Skeletal muscle tissue (tissue), 3 donors: ENCODE measurements at regions not wholly inside any gene's neighbourhood (a gene's known extent, or its start where the extent isn't known, plus 50 kb on each side); places are given as distances from the start of the nearest gene placed in this dataset.

Experiments used
- H3K27ac ChIP-seq: one replicate; pipeline ENCODE4 v1.7.0; 2013; ENCODE audit warnings: mild to moderate bottlenecking, low read depth, low read length, inconsistent platforms
- H3K27me3 ChIP-seq, 3 donors: one replicate each; pipeline ENCODE4 v1.7.0; 2013; ENCODE audit warnings: low read length in 3 of 3; ENCODE audit not compliant: control insufficient read depth in 3 of 3, insufficient read depth in 3 of 3
- H3K36me3 ChIP-seq, 3 donors: one replicate each; pipeline ENCODE4 v1.7.0; 2013; ENCODE audit warnings: low read length in 3 of 3; ENCODE audit not compliant: control insufficient read depth in 3 of 3, insufficient read depth in 3 of 3
- H3K4me1 ChIP-seq, 3 donors: one replicate each; pipeline ENCODE4 v1.7.0; 2013; ENCODE audit warnings: low read length in 3 of 3, mild to moderate bottlenecking in 3 of 3; ENCODE audit not compliant: control insufficient read depth in 3 of 3, insufficient read depth in 3 of 3
- H3K4me3 ChIP-seq, 3 donors: one replicate each; pipeline ENCODE4 v1.7.0; 2013; ENCODE audit warnings: low read length in 3 of 3
- H3K9ac ChIP-seq, 3 donors: one replicate each; pipeline ENCODE4 v1.7.0; 2013; ENCODE audit warnings: low read length in 3 of 3, mild to moderate bottlenecking in 3 of 3, moderate library complexity in 2 of 3, low read depth in 1 of 3
- H3K9me3 ChIP-seq, 3 donors: one replicate each; pipeline ENCODE4 v1.7.0; 2013; ENCODE audit warnings: low read length in 3 of 3; ENCODE audit not compliant: control insufficient read depth in 3 of 3
- donor health status: Osteomylitis.

DNA sequence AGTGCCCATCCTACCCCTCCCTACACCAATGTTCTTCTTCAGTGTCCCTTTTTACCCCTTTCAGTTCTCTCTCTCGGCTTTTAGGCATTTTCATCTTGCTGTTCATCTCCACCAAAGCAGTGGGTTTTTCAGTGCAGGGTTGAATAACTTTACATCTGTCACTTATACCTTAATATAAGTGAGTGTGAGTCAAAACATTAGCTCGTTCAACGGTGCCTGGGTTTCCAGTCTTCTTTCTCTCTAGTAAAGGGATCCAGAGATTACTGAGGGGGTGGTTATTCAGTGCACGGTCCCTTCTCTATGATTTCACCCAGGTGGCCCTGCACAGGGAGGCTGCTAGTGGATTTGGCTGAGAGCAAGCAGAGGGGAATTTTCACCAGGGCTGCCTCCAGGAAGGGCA lies 210.6 kb upstream of the CDH5 start:
- Histone ChIP-seq H3K9me3 (no peaks in the 10 kb centered on the region), H3K27ac (no peak overlapping the region), H3K36me3 (no peaks in the 10 kb centered on the region), H3K27me3 (no peaks in the 10 kb centered on the region), H3K4me3 (no peak overlapping the region), H3K4me1 (peaks cover 0 to 3% (median 0%) of the 10 kb centered on the region in 3 donors), H3K9ac (no peak overlapping the region)

DNA sequence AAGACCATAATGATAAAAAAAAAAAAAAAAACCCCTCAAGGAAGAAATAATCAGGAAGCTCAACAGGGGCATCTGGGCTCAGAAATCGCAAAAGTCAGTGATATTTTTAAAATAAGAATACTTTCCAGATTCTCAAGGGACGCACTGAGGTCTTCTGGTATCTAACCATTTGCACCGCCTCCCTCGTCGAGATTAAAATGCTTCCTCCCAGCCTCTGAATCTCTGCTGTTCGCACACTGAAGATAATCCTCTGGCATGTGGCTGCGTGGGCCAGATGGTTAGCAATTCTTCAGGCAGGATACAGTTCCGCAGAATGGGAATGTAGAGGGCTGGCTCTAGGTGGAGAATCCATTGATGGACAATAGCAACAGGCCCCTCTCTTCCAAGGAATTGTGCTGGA lies 211.7 kb upstream of the CDH5 start:
- Histone ChIP-seq H3K9ac (no peak overlapping the region), H3K4me1 (peaks cover 0 to 6% (median 0%) of the 10 kb centered on the region in 3 donors), H3K27ac (no peak overlapping the region), H3K4me3 (no peak overlapping the region), H3K36me3 (no peaks in the 10 kb centered on the region), H3K27me3 (no peaks in the 10 kb centered on the region), H3K9me3 (no peaks in the 10 kb centered on the region)

DNA sequence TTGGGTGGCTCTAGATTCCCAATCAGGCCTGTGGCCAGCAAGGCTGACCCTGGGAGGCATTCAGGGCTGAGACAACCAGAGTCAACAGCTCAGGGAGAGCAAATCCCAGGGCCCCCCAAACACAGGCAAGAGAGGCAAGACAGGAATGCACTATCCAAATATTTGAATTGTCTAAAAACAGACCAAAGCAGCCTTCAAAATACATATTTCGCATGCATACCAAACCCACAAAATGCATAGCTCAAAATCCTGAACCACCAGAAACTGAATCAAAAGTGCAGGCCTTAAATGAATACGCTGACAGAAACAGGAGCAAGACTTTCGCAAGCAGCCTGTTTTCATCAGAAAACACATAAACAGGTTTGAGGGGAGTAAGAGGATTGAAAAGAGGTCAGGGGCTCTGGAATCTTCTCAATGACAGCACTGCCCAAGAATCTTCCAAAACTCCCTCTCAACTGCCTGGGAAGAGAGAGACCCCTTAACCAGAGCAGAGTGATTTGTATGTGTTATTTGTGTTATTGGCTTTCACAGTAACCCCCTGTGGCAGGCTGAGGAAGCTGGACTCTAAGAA lies 213.6 kb upstream of the CDH5 start:
- no peaks in the 10 kb centered on the region for H3K36me3 ChIP-seq
- H3K27me3 ChIP-seq: no peaks in the 10 kb centered on the region
- no peak overlapping the region for H3K4me3 ChIP-seq
- no peak overlapping the region for H3K27ac ChIP-seq
- peaks cover 0 to 6% (median 0%) of the 10 kb centered on the region in 3 donors for H3K4me1 ChIP-seq
- H3K9me3 ChIP-seq: no peaks in the 10 kb centered on the region
- H3K9ac ChIP-seq: no peak overlapping the region

DNA sequence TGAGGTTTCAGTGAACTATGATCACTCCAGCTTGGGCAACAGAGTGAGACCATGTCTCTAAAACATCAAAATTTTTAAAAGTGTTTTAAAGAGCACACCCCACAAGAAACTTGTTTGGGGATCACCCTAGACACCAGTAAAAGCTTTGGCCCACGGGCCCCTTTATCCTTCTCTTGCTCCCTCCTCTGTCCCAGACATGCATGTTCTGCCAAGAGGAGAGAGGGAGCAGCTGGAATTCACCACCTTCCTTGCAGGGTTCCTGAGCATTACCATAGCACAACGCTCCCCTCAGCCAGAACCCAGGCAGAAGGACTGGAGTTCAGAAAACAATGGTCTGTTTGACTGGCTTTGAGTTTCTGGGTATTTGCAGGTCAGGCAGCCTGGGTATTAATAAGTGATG lies 214.3 kb upstream of the CDH5 start:
- no peak overlapping the region for H3K9ac ChIP-seq
- H3K9me3 ChIP-seq: no peaks in the 10 kb centered on the region
- H3K27ac ChIP-seq: no peak overlapping the region

DNA sequence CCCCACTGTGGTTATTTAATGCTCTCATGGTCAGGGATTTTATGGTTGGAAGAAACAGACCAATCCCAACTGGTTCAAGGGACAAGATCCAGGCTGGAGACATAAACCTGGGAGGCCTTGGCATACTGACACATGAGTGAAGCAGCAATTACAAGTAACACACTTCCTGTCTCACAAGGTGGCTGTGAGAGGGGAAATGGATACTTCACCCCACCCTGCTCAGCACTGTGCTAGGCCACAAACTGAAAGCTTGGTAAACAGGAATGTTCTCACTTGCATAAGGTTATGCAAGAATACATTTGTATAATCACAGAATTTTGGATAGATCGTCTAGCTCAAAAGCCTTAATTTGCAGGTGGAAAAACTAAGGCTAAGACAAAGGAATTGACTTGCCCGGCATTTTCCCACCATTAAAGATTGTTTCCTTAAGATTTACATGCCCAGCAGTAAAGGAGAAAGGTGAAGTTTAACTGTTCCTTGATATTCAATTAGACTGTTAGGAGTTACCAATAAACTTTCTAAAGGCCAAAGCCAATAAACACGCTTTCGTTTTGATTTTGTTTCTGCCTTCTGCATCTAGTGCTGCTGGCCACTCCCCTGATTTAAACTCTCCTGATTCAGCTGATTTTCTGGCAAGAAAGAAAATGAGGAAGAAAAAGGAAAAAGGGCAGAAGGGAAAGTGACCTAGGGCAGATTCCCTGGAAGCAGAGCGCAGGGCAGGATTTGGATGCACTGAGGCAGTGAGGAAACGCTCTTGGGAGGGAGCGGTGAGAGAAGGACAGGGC lies 215.6 kb upstream of the CDH5 start:
- Histone ChIP-seq H3K27ac (no peak overlapping the region), H3K4me3 (no peak overlapping the region), H3K27me3 (no peaks in the 10 kb centered on the region), H3K9ac (no peak overlapping the region), H3K9me3 (no peaks in the 10 kb centered on the region), H3K4me1 (peaks cover 0 to 6% (median 0%) of the 10 kb centered on the region in 3 donors), H3K36me3 (no peaks in the 10 kb centered on the region)

More for the DNA sequence above, 214.3 kb upstream of the CDH5 start:
- no peak overlapping the region for H3K4me3 ChIP-seq
- no peaks in the 10 kb centered on the region for H3K36me3 ChIP-seq
- peaks cover 0 to 6% (median 0%) of the 10 kb centered on the region in 3 donors for H3K4me1 ChIP-seq
- no peaks in the 10 kb centered on the region for H3K27me3 ChIP-seq

DNA sequence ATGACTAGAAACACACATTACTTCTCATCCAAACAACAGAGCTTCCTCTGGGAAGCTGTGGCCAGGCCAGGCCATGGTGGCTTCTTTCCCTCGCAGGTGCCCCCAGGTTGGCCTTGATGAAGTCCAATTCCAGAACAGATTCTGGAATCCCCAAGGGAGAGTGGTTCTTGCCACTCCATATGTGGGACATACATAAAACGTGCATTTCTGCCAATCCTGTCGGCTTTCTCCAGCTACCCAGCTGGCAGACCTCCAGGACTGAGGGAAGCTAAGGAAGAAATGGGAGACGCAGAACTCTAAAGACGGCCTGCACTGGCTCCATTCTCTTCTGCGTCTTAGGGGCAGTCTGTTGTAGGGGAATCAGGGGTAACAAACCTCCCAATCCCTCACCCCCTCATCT lies 219.2 kb upstream of the CDH5 start:
- no peak overlapping the region for H3K27ac ChIP-seq
- H3K9me3 ChIP-seq: no peaks in the 10 kb centered on the region
- peaks cover 0 to 6% (median 5%) of the 10 kb centered on the region in 3 donors for H3K4me1 ChIP-seq
- no peaks in the 10 kb centered on the region for H3K36me3 ChIP-seq
- no peaks in the 10 kb centered on the region for H3K27me3 ChIP-seq
- no peak overlapping the region for H3K9ac ChIP-seq
- H3K4me3 ChIP-seq: no peak overlapping the region

DNA sequence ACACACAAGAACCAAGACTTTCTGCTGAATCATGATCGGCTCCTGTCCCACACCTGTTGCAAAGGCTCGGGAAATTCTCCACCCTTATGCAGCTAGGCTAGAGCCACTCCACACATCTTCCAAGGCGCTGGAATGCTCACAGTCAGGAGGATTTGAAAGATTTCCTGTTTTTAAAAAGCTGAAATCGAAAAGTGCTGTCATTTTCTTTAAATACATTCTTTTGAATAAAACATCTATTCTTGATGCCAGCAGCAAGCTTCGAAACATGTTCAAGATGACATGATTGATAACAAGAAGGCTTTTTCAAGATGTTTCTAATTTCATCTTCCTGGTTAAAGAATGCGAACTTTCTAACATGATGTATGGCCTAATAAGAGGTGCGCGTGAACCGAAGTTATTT lies 219.7 kb upstream of the CDH5 start:
- no peaks in the 10 kb centered on the region for H3K36me3 ChIP-seq
- no peak overlapping the region for H3K27ac ChIP-seq
- H3K9me3 ChIP-seq: no peaks in the 10 kb centered on the region
- H3K4me3 ChIP-seq: no peak overlapping the region
- peaks cover 0 to 6% (median 5%) of the 10 kb centered on the region in 3 donors for H3K4me1 ChIP-seq
- no peak overlapping the region for H3K9ac ChIP-seq
- H3K27me3 ChIP-seq: no peaks in the 10 kb centered on the region

DNA sequence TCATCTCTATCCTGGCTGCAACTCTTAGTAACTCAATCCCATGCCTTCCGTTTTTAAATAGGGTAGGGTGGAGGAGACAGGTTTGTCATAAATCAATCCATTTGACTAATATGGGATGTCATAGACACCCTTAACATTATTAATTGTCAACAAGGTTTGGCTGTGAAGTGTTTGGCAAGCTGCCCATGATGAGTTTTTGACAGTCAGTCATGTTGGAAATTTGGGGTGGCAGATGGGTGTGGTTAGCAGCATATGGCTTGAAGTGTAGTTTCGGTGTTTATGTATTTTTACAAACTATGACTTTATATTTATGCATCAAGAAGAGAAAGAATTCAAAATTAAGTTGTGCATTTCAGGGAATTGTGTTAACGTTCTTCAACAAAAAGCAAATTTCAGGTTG lies 221.8 kb upstream of the CDH5 start:
- no peaks in the 10 kb centered on the region for H3K27me3 ChIP-seq
- H3K4me1 ChIP-seq: peaks cover 0 to 5% (median 0%) of the 10 kb centered on the region in 3 donors
- H3K9me3 ChIP-seq: no peaks in the 10 kb centered on the region
- no peaks in the 10 kb centered on the region for H3K36me3 ChIP-seq
- H3K27ac ChIP-seq: no peak overlapping the region
- no peak overlapping the region for H3K4me3 ChIP-seq
- H3K9ac ChIP-seq: no peak overlapping the region

DNA sequence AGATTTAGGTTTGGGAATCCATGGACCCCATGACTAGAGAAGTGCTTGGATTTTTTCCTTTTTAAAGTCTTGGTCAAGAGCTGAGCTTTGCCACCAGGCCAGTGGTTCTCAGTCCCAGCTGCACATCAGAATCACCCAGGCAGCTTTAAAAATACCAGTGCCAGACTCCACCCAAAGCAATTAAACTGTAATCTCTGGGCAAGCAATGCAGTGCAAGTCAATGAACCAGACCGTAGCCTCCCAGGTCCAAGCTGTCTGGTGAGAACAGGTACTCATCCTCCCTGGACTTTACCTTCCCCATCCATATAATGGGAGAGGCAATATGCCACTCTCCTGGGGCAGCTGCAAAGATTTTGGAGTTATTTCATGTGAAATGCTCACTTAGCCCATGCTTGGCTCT lies 223.1 kb upstream of the CDH5 start:
- H3K4me1 ChIP-seq: peaks cover 0 to 5% (median 0%) of the 10 kb centered on the region in 3 donors
- no peak overlapping the region for H3K9ac ChIP-seq
- no peaks in the 10 kb centered on the region for H3K9me3 ChIP-seq
- no peak overlapping the region for H3K27ac ChIP-seq
- no peak overlapping the region for H3K4me3 ChIP-seq
- H3K27me3 ChIP-seq: no peaks in the 10 kb centered on the region
- H3K36me3 ChIP-seq: no peaks in the 10 kb centered on the region

DNA sequence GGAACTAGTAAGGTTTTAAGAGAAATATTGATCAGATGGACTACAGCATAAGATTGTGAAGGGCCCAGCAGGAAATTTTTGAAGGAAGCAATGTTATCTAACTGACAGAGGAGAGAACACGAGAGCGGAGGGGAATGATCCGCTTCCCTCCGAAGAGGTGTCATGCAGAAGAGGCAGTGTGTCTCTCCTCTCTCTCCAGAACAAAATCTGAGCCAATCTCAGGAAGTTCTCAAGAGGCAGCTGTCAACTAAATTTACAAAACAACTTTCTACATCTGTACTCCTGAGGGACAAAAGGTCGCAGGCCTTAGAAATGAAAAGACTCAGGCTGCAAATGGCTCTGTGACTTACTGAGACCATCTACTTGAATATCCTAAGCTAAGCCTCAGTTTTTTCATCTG lies 224.6 kb upstream of the CDH5 start:
- Histone ChIP-seq H3K4me1 (peaks cover 0 to 5% (median 0%) of the 10 kb centered on the region in 3 donors), H3K4me3 (no peak overlapping the region), H3K27ac (no peak overlapping the region), H3K9ac (no peak overlapping the region), H3K9me3 (no peaks in the 10 kb centered on the region), H3K36me3 (no peaks in the 10 kb centered on the region), H3K27me3 (no peaks in the 10 kb centered on the region)
